Fibroblast of lung (primary cell): ENCODE measurements at regions not wholly inside any gene's neighbourhood (a gene's known extent, or its start where the extent isn't known, plus 50 kb on each side); places are given as distances from the start of the nearest gene placed in this dataset.

Experiments used
- CTCF ChIP-seq, 2 donors: IDR thresholded peaks in 1 of 2; conservative IDR thresholded peaks in 1 of 2; 1 replicate in 1 of 2; 2 replicates in 1 of 2; pipeline ENCODE4 v1.5.1; 2011 to 2012; ENCODE audit warnings: low read length in 2 of 2, control low read depth in 1 of 2, inconsistent platforms in 1 of 2, low read depth in 1 of 2, mild to moderate bottlenecking in 1 of 2
- EZH2 ChIP-seq: IDR thresholded peaks from 2 replicates; pipeline ENCODE4 v1.5.1; 2012; ENCODE audit warnings: low read length, control low read depth, mild to moderate bottlenecking; ENCODE audit errors: missing control alignments

GRCh38 chr6:145043926-145044500 is 691.3 kb downstream of the EPM2A start:
- TF ChIP-seq CTCF (conservative IDR thresholded peaks at IDR 0.05 in 1 of 2, IDR thresholded peaks at IDR 0.05 in 1 of 2; ENCODE audit: low read depth in 1 of 2, low read length in 2 of 2) (no peak), EZH2 (no peak)
